SW 1271 (cell line): ENCODE measurements at regions not wholly inside any gene's neighbourhood (a gene's known extent, or its start where the extent isn't known, plus 50 kb on each side); places are given as distances from the start of the nearest gene placed in this dataset.

Experiments used
- DNase-seq, 2 experiments: peaks; one replicate each; lab custom pipeline; 2025; lab: John Stamatoyannopoulos, UW

GRCh38 chr12:124726596-124727263 lies 136.9 kb downstream of the SCARB1 start:
- DNase-seq: no peak

- no peak for DNase-seq
These were observed 137.9 kb downstream of the SCARB1 start for GRCh38 chr12:124725597-124726237.

- DNase-seq: no peak
These were observed 138.6 kb downstream of the SCARB1 start for GRCh38 chr12:124725099-124725498.

GRCh38 chr12:124722878-124723277 lies 140.8 kb downstream of the SCARB1 start:
- DNase-seq: no peak

GRCh38 chr12:124721501-124722162 lies 142.0 kb downstream of the SCARB1 start:
- no peak for DNase-seq

- no peak for DNase-seq
These were observed 142.8 kb downstream of the SCARB1 start for GRCh38 chr12:124720681-124721500.

GRCh38 chr12:124720004-124720680 lies 143.5 kb downstream of the SCARB1 start:
- DNase-seq: no peak

GRCh38 chr12:124719231-124719630 lies 144.4 kb downstream of the SCARB1 start:
- no peak for DNase-seq

GRCh38 chr12:124718458-124718857 lies 145.2 kb downstream of the SCARB1 start:
- DNase-seq: no peak

- DNase-seq: no peak
These were observed 145.6 kb downstream of the SCARB1 start for GRCh38 chr12:124718036-124718435.

- DNase-seq: no peak
These were observed 146.3 kb downstream of the SCARB1 start for GRCh38 chr12:124717318-124717717.

GRCh38 chr12:124716208-124717130 lies 147.2 kb downstream of the SCARB1 start:
- DNase-seq: no peak

GRCh38 chr12:124715121-124715990 lies 147.9 kb upstream of the NCOR2 start:
- no peak for DNase-seq

- DNase-seq: no peak
These were observed 146.1 kb upstream of the NCOR2 start for GRCh38 chr12:124713436-124714082.

- no peak for DNase-seq
These were observed 145.6 kb upstream of the NCOR2 start for GRCh38 chr12:124713041-124713435.

- no peak for DNase-seq
These were observed 143.9 kb upstream of the NCOR2 start for GRCh38 chr12:124711344-124711743.

- no peak for DNase-seq
These were observed 142.6 kb upstream of the NCOR2 start for GRCh38 chr12:124709722-124710687.

GRCh38 chr12:124707316-124707715 lies 139.9 kb upstream of the NCOR2 start:
- DNase-seq: no peak
